ENCODE measurements at regions not wholly inside any gene's neighbourhood (a gene's known extent, or its start where the extent isn't known, plus 50 kb on each side); places are given as distances from the start of the nearest gene placed in this dataset.

DNA sequence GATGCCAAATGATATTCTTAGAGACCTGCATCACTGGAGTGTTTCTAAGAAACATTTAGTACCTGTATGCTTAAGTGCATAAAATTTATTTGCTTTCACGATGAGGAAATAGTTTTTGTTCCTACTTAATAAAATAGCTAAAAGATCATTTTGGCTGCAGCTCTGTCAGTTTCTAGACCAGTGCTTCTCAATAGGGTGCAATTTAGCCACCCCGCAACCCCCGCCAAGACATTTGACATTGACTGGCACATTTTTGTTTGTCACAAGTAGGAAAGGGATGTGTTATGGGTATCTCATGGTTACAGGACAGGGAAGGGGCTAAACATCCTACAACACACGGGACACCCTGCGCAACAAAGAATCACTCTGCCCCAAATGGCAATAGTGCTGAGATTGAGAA lies 335.7 kb upstream of the HSF2 start:
- no peak for TF ChIP-seq CTCF (IDR thresholded peaks at IDR 0.05 in 4 of 5, conservative IDR thresholded peaks at IDR 0.05 in 1 of 5)
- no peak for TF ChIP-seq POLR2A (IDR thresholded peaks at IDR 0.05)
